ENCODE measurements at regions not wholly inside any gene's neighbourhood (a gene's known extent, or its start where the extent isn't known, plus 50 kb on each side); places are given as distances from the start of the nearest gene placed in this dataset.

- Histone ChIP-seq H3K36me3 (ENCODE audit: control insufficient read depth in 1 of 2, insufficient read depth in 2 of 2, low read length in 1 of 2) (no peaks in the 10 kb centered on the region), H3K4me3 (ENCODE audit: low read length in 2 of 2) (no peak overlapping the region), H3K9me3 (ENCODE audit: control insufficient read depth, low read length) (peaks cover 4% of the 10 kb centered on the region), H3K27ac (ENCODE audit: low read depth in 1 of 2, low read length in 2 of 2) (no peak overlapping the region), H3K27me3 (ENCODE audit: control insufficient read depth in 1 of 2, insufficient read depth in 2 of 2, low read length in 1 of 2) (no peaks in the 10 kb centered on the region), H3K4me1 (ENCODE audit: control insufficient read depth in 1 of 2, insufficient read depth in 2 of 2, low read length in 2 of 2) (no peaks in the 10 kb centered on the region)
- DNase-seq = no peak
- ATAC-seq (ENCODE audit: low FRiP score) = no peak
- intact Hi-C loops (cut with DNase I) = no loop called here
Observed at GRCh38 chr20:39777610-39778009, 815.5 kb downstream of the DHX35 start.

- peak; percentile 74 to 81 for DNase-seq
- intact Hi-C loops (cut with DNase I) = no loop called here
- Histone ChIP-seq H3K4me3 (ENCODE audit: low read length in 2 of 2) (no peak overlapping the region), H3K36me3 (ENCODE audit: control insufficient read depth in 1 of 2, insufficient read depth in 2 of 2, low read length in 1 of 2) (no peaks in the 10 kb centered on the region), H3K9me3 (ENCODE audit: control insufficient read depth, low read length) (peaks cover 4% of the 10 kb centered on the region), H3K27ac (ENCODE audit: low read depth in 1 of 2, low read length in 2 of 2) (no peak overlapping the region), H3K27me3 (ENCODE audit: control insufficient read depth in 1 of 2, insufficient read depth in 2 of 2, low read length in 1 of 2) (no peaks in the 10 kb centered on the region), H3K4me1 (ENCODE audit: control insufficient read depth in 1 of 2, insufficient read depth in 2 of 2, low read length in 2 of 2) (no peaks in the 10 kb centered on the region)
- peak; percentile 63 for ATAC-seq (ENCODE audit: low FRiP score)
- 36 to 38% methylated on average over 3 of the region's 3 CpGs for WGBS, 2 donors
Observed at GRCh38 chr20:39775110-39775509, 813.0 kb downstream of the DHX35 start.

GRCh38 chr20:39773380-39774000, 811.3 kb downstream of the DHX35 start:
- ATAC-seq (ENCODE audit: low FRiP score) (peak; percentile 11), DNase-seq (no peak)
- Histone ChIP-seq H3K9me3 (ENCODE audit: control insufficient read depth, low read length) (peaks cover 4% of the 10 kb centered on the region), H3K36me3 (ENCODE audit: control insufficient read depth in 1 of 2, insufficient read depth in 2 of 2, low read length in 1 of 2) (no peaks in the 10 kb centered on the region), H3K27ac (ENCODE audit: low read depth in 1 of 2, low read length in 2 of 2) (no peak overlapping the region), H3K27me3 (ENCODE audit: control insufficient read depth in 1 of 2, insufficient read depth in 2 of 2, low read length in 1 of 2) (no peaks in the 10 kb centered on the region), H3K4me1 (ENCODE audit: control insufficient read depth in 1 of 2, insufficient read depth in 2 of 2, low read length in 2 of 2) (no peaks in the 10 kb centered on the region), H3K4me3 (ENCODE audit: low read length in 2 of 2) (no peak overlapping the region)
- WGBS, 2 donors = 79 to 83% methylated on average over 5 of the region's 5 CpGs
- intact Hi-C loops (cut with DNase I) = no loop called here

DNA sequence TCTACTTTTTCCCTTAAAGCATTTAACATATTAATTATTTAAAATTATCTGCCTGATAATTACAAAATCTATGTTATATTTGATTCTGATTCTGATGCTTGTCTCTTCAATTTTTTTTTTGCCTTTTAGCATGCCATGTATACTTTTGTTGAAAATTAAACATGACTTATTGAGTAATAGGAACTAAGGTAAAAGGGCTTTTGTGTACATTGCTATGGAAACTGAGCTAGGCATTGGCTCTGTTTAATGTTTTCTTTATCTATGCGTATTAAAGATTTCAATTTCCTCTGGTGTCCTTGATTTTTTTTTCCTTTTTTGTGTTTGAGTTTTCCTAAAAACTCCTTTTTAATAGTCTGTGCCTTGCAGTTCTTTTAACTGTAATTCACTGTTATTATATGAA, 805.2 kb downstream of the DHX35 start:
- WGBS, 2 donors = 87 to 94% methylated on average over 1 of the region's 1 CpG
- no peaks in the 10 kb centered on the region for H3K36me3 ChIP-seq (ENCODE audit: control insufficient read depth in 1 of 2, insufficient read depth in 2 of 2, low read length in 1 of 2)
- no peak for ATAC-seq (ENCODE audit: low FRiP score)

DNA sequence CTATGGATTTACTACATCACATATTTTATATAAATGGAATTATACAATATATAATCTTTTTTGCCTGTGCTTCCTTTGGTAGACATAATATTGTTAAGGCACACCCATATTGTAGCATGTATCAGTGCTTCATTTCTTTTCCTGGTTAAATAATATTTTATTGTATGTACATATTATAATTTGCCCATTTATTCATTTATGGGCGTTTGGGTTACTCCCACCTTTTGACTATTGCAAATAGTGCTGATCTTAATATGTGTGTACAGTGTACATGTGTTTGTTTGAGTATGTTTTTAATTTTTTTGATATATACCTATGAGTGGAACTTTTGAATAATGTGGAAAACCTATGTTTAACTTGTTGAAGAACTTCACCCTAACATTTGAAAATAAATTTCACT, 804.2 kb downstream of the DHX35 start:
- H3K4me1 ChIP-seq (ENCODE audit: control insufficient read depth in 1 of 2, insufficient read depth in 2 of 2, low read length in 2 of 2) = no peaks in the 10 kb centered on the region
- no peaks in the 10 kb centered on the region for H3K36me3 ChIP-seq (ENCODE audit: control insufficient read depth in 1 of 2, insufficient read depth in 2 of 2, low read length in 1 of 2)
- 35 to 66% methylated on average over 1 of the region's 1 CpG for WGBS, 2 donors
- ATAC-seq (ENCODE audit: low FRiP score) (no peak), DNase-seq (no peak)
- no peak overlapping the region for H3K4me3 ChIP-seq (ENCODE audit: low read length in 2 of 2)
- no peak overlapping the region for H3K27ac ChIP-seq (ENCODE audit: low read depth in 1 of 2, low read length in 2 of 2)
- no peaks in the 10 kb centered on the region for H3K27me3 ChIP-seq (ENCODE audit: control insufficient read depth in 1 of 2, insufficient read depth in 2 of 2, low read length in 1 of 2)
- intact Hi-C loops (cut with DNase I) = no loop called here
- H3K9me3 ChIP-seq (ENCODE audit: control insufficient read depth, low read length) = peaks cover 1% of the 10 kb centered on the region

More for the DNA sequence above, 805.2 kb downstream of the DHX35 start:
- no peak for DNase-seq
- Histone ChIP-seq H3K4me1 (ENCODE audit: control insufficient read depth in 1 of 2, insufficient read depth in 2 of 2, low read length in 2 of 2) (no peaks in the 10 kb centered on the region), H3K27ac (ENCODE audit: low read depth in 1 of 2, low read length in 2 of 2) (no peak overlapping the region), H3K9me3 (ENCODE audit: control insufficient read depth, low read length) (peaks cover 1% of the 10 kb centered on the region), H3K4me3 (ENCODE audit: low read length in 2 of 2) (no peak overlapping the region), H3K27me3 (ENCODE audit: control insufficient read depth in 1 of 2, insufficient read depth in 2 of 2, low read length in 1 of 2) (no peaks in the 10 kb centered on the region)
- intact Hi-C loops (cut with DNase I) = no loop called here

DNA sequence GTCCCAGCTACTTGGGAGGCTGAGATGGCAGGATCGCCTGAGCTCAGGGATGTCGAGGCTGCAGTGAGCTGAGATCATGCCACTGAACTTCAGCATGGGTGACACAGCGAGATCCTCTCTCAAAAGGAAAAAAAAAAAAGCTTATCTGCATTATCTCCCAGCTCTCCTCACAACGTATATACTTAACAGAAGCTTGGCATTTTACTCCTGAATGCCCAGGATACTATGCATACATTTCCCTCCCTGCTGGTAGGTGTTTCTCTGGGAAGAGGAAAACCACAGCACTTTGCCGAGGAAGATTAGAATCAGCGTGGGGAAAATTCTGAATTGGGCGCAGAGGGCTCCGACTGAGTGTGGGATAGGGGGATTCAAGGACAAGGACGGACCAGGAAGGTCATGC, 800.6 kb downstream of the DHX35 start:
- no peaks in the 10 kb centered on the region for H3K36me3 ChIP-seq (ENCODE audit: control insufficient read depth in 1 of 2, insufficient read depth in 2 of 2, low read length in 1 of 2)
- H3K27me3 ChIP-seq (ENCODE audit: control insufficient read depth in 1 of 2, insufficient read depth in 2 of 2, low read length in 1 of 2) = no peaks in the 10 kb centered on the region
- H3K9me3 ChIP-seq (ENCODE audit: control insufficient read depth, low read length) = peaks cover 1% of the 10 kb centered on the region
- H3K4me1 ChIP-seq (ENCODE audit: control insufficient read depth in 1 of 2, insufficient read depth in 2 of 2, low read length in 2 of 2) = no peaks in the 10 kb centered on the region
- ATAC-seq (ENCODE audit: low FRiP score) (no peak), DNase-seq (no peak)
- H3K27ac ChIP-seq (ENCODE audit: low read depth in 1 of 2, low read length in 2 of 2) = no peak overlapping the region
- H3K4me3 ChIP-seq (ENCODE audit: low read length in 2 of 2) = no peak overlapping the region
- 80 to 85% methylated on average over 9 of the region's 9 CpGs for WGBS, 2 donors
- intact Hi-C loops (cut with DNase I) = no loop called here

DNA sequence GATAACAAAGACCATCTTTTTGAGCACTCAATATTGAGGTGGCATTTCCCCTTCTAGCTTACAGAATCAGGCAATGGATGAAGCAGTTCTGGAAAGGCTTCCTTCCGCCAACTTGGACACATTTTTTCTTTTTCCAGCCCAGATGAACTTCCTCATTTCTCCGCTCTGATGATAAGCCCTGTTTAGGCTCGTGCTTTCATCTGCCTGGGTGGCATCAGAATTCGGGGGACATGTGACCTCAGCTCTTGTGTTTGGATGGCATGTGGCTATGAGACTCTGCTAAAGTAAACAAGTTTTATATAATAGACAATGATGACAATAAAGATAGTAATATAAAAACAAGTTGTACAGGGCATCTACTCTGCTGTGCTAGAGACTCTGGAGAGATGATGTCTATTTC, 796.7 kb downstream of the DHX35 start:
- DNase-seq = no peak
- intact Hi-C loops (cut with DNase I) = no loop called here
- no peak overlapping the region for H3K27ac ChIP-seq (ENCODE audit: low read depth in 1 of 2, low read length in 2 of 2)
- WGBS, 2 donors = 46 to 50% methylated on average over 4 of the region's 4 CpGs
- no peak overlapping the region for H3K4me3 ChIP-seq (ENCODE audit: low read length in 2 of 2)
- no peaks in the 10 kb centered on the region for H3K36me3 ChIP-seq (ENCODE audit: control insufficient read depth in 1 of 2, insufficient read depth in 2 of 2, low read length in 1 of 2)
- no peak for ATAC-seq (ENCODE audit: low FRiP score)
- H3K27me3 ChIP-seq (ENCODE audit: control insufficient read depth in 1 of 2, insufficient read depth in 2 of 2, low read length in 1 of 2) = no peaks in the 10 kb centered on the region
- no peaks in the 10 kb centered on the region for H3K9me3 ChIP-seq (ENCODE audit: control insufficient read depth, low read length)
- H3K4me1 ChIP-seq (ENCODE audit: control insufficient read depth in 1 of 2, insufficient read depth in 2 of 2, low read length in 2 of 2) = no peaks in the 10 kb centered on the region

GRCh38 chr20:39756828-39757227, 794.7 kb downstream of the DHX35 start:
- H3K9me3 ChIP-seq (ENCODE audit: control insufficient read depth, low read length) = peaks cover 2% of the 10 kb centered on the region
- no peaks in the 10 kb centered on the region for H3K4me1 ChIP-seq (ENCODE audit: control insufficient read depth in 1 of 2, insufficient read depth in 2 of 2, low read length in 2 of 2)
- H3K27me3 ChIP-seq (ENCODE audit: control insufficient read depth in 1 of 2, insufficient read depth in 2 of 2, low read length in 1 of 2) = no peaks in the 10 kb centered on the region
- no peak overlapping the region for H3K27ac ChIP-seq (ENCODE audit: low read depth in 1 of 2, low read length in 2 of 2)
- ATAC-seq (ENCODE audit: low FRiP score) (no peak), DNase-seq (no peak)
- no peak overlapping the region for H3K4me3 ChIP-seq (ENCODE audit: low read length in 2 of 2)
- intact Hi-C loops (cut with DNase I) = no loop called here
- no peaks in the 10 kb centered on the region for H3K36me3 ChIP-seq (ENCODE audit: control insufficient read depth in 1 of 2, insufficient read depth in 2 of 2, low read length in 1 of 2)

DNA sequence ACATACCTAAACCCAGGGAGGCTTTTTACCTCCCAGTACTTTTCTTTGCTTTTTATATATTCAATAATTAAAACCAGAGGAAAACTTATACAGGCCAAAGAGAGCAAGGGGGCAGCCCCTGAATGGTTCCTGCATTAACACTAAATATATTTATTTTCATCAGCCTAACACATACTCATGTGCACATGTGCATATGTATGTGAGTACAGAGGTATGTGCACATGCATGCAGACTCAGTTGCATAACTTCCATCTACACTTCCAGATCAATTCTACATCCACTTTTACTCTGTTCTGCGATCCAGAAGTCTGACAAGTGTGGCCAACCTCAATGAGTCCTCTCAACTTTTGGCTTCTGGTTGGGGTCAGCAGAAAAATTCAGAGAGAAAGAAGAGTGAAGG, 794.2 kb downstream of the DHX35 start:
- Histone ChIP-seq H3K4me3 (ENCODE audit: low read length in 2 of 2) (no peak overlapping the region), H3K27ac (ENCODE audit: low read depth in 1 of 2, low read length in 2 of 2) (no peak overlapping the region), H3K4me1 (ENCODE audit: control insufficient read depth in 1 of 2, insufficient read depth in 2 of 2, low read length in 2 of 2) (no peaks in the 10 kb centered on the region), H3K27me3 (ENCODE audit: control insufficient read depth in 1 of 2, insufficient read depth in 2 of 2, low read length in 1 of 2) (no peaks in the 10 kb centered on the region), H3K36me3 (ENCODE audit: control insufficient read depth in 1 of 2, insufficient read depth in 2 of 2, low read length in 1 of 2) (no peaks in the 10 kb centered on the region), H3K9me3 (ENCODE audit: control insufficient read depth, low read length) (peaks cover 2% of the 10 kb centered on the region)
- DNase-seq = no peak
- WGBS, 2 donors = 93 to 97% methylated on average over 1 of the region's 1 CpG
- intact Hi-C loops (cut with DNase I) = no loop called here
- ATAC-seq (ENCODE audit: low FRiP score) = no peak
